Fibroblast of skin of right quadriceps (primary cell): ENCODE measurements at regions not wholly inside any gene's neighbourhood (a gene's known extent, or its start where the extent isn't known, plus 50 kb on each side); places are given as distances from the start of the nearest gene placed in this dataset.

ENCODE experiments used
- DNase-seq: peaks from one replicate; pipeline ENCODE4 v3.0.0-alpha.2; 2013

DNA sequence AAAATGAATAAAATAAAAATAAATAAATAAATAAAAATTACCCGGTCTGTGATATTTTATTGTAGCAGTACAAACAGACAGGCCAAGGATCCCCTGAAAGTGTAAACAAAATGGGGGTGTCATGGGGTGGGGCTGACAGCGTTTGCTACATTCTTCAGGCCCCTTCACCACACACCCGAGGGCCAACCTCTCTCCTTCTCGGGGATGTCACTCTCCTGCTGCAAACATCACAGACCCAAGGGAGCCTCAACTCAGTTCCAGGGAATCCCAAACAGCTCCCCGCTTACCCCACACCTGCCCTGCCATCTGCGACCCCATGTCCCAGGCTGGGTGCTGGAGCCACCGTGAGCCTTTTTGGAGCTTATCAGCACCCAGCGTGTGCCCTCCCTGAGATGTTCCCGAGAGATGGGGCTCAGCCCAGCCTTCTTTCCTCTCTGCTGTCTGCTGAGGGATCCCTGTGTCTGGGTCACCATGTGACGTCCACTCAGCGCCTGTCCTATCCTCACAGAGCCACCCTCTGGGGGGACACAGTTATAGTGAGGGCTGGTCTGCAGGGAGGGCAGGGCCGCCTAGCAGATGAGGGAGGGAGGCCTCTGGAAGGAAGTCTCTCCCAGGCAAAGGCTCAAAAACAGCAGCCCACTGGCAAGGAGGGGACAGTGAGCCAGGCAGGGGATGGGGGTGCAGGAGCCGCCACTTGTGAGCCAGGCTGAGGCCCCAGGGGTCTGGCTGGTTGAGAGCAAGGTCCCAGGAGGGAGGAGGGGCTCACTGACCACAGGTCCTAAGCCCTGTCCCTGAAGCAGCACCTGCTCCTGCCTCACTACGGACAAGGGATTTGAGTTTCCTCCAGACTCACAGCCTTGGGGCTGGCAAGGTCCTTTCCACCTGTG is 1041.6 kb downstream of the BRD1 start:
- DNase-seq, result no peak

- DNase-seq, result no peak
These were observed 1042.8 kb downstream of the BRD1 start for GRCh38 chr22:48784701-48785503.

- DNase-seq, result no peak
These were observed 1043.8 kb downstream of the BRD1 start for GRCh38 chr22:48783821-48784266.

- no peak for DNase-seq
These were observed 1044.7 kb downstream of the BRD1 start for GRCh38 chr22:48782811-48783511.

- DNase-seq, result no peak
These were observed 1045.3 kb downstream of the BRD1 start for GRCh38 chr22:48782326-48782725.

DNA sequence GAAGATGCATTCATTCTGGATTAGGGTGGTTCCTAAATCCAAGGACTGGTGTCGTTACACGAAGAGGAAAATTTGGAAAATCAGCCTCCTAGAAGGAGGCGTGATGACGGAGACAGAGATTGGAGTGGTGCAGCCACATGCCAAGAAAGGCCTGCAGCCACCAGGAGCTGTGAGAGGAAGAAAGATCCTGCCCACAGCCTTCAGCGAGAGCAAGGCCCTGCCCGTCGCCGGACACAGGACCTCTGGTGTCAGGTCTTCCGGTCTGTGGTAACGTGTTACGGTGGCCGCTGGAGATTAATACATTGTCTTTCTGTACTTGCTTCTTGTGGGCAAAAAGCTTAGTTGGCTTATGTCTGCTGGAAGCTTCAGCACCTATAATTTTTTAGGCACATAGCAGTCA is 1045.8 kb downstream of the BRD1 start:
- DNase-seq, result no peak

DNA sequence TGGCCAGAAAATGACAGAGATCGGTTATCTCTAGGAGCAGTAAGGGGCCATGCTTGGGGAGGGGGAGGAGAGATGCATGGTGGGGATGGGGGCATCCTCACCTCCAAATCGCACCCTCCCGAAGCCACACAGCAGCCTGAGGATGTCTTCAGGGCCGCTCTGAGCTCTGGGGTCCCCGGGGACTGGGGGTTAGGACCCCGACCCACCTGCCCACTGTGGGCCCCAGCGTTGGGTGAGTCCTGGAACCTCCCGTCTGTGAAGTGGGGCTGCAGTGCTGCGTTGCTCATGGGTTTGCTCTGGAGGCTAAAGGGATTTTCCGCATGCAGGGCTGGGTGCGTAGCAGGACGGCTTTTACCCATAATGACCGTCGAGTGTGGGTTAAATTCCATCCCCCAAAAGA is 1046.3 kb downstream of the BRD1 start:
- DNase-seq, result no peak

DNA sequence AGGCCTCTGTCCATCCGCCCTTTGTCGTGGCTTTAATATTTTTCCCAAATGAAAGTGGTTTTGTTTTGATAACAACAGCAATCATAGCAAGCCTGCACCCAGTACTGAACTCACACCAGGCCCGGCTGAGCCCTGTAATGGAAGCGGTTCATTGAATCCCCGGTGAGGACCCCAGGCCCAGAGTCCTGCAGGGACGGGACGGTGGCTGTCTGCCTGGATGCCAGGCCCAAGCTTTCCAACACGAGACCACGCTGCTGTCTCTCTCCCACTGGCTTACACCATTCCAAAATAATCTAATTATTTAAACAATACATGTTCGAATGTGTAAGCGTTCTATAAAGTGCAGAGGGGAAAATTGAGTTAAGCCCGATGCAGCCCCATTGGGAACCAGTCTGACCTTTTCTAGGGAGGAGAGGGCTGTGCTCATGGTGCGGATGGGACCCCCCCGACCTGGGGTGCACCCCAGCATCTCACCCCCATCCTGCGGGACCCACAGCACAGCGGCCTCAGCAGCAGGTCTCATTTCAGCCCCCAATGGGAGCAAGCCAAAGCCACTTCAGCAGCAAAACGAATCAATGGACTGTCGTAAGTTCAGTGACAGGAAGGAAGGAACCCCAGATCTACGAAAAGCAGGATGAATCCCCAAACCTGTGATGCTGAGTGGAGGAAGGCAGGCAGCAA is 1046.9 kb downstream of the BRD1 start:
- no peak for DNase-seq

GRCh38 chr22:48779661-48780596 is 1047.7 kb downstream of the BRD1 start:
- DNase-seq, result no peak

DNA sequence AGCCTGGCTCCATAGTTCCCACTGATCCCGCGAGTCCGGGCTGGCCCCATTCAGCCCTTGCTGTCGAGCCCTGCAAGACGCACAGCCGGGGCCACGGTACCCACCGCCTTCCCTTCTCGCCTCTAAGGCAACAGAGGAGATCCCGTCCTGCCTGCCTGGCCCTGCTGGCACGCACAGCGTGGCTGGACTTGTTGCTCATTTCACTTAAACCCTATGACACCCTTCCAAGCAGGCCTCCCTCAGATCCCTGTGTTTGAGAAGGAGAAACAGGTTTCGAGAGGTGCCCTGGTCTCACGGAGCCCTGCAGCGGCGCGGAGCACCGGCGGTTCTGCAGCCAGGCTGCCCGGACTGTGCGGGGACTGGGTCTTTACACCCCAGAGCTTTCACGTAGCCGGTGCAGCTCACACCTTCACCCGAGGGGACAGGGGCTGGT is 1048.4 kb downstream of the BRD1 start:
- DNase-seq, result no peak

- no peak for DNase-seq
These were observed 1049.1 kb downstream of the BRD1 start for GRCh38 chr22:48778308-48779195.

DNA sequence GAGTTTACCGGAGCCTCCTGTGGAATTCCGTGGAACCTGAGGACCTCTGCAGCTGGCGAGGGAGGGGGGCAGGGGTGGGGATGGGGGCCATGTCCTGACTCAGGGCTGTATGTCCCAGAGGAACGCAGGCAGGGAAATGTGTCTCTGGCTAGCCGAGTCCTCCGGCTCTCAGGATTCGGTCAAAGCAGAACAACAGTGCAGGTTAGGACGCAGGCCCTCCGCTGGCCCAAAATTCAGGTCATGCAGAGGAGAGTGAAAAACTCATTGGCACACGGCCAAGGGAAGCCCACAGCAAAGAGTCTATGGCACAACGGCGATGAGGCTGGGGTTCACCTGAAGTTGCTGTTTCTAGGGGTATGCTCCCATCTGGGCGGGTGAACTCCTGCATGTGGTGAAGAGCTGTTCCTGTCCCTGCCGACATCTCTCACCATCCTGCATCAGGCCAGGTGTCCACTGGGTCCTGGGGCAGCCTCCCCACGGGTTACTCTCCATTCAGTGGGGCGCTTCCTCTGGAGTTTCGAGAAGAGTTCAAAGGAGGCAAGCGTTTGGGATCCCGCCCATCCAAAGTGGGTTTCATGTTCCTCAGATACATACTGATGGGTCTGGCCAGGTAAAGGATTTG is 1055.3 kb downstream of the BRD1 start:
- DNase-seq, result no peak

DNA sequence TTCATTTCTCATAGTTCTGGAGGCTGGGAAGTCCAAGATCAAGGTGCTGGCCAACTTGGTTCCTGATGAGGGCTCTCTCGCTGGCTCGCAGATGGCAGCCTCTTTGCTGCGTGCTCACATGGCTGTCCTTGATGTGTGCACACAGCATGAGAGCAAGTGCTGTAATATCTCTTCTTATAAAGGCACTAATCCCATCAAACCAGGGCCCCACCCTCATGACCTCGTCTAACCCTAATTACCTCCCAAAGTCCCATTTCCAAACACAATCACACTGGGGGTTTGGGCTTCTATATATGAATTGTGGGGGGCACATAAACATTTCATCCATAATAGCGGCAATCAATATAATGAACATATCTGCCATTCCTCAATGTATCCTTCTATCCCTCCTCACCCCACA is 1062.1 kb downstream of the BRD1 start:
- DNase-seq, result no peak

DNA sequence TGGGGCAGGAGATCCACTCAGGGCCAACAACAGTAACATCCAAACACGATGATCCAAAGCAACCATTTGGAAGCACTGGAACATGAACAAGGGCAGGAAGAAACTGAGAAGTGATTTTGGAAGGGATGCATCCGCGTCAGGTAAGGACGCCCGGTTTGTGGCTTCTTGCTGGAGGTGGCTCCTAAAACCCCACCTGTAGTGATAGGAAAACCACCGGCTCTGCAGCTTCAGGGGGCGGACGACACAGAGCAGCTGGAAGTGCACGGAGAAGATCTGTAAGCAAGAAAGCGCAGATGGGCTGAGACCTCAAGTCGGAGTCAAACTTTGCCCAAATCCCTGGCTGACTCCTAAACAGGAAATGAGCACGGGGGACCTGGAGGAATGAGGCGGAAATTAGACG is 1066.1 kb downstream of the BRD1 start:
- no peak for DNase-seq

GRCh38 chr22:48760481-48761390 is 1066.9 kb downstream of the BRD1 start:
- no peak for DNase-seq

DNA sequence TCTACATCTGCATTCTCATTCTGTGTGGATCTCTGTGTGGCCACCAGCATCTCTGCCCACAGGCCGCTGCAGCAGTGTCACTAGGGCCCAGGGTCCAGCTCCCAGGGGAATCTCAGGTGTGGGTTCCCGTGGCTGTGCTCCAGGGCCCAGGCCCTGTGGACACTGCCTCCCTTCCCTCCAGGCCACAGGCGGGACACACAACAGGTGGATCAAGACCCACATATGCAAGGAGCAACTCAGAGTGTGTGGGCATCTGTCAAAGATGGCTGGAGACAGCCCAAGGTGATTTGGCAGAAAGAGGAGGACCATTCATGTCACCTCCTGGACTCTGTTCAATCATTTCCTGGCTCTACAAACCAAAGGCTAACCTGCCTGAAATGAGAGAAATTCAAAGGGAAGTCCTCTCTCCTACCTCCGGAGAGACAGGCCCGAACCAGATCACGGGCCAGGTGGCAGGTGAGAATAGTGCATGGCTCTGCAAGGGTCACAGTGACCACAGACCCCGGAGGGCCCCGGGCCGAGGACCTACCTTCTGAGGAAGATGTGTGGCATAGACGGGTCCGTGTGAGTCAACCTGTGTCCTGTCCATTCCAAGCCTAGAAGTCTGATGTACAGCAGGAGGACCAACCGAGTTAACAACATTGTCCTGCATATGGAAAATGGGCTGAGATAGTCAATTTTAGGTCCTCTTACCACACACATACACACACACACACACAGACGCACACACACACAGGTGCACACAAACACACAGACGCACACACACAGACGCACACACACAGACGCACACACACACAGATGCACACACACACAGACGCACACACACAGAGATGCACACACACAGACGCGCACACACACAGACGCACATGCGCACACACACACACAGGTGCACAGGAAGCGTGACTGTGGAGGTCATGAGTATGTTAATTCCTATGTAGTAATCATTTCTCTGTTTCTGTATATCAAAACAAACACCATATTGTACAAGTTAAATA is 1068.5 kb downstream of the BRD1 start:
- no peak for DNase-seq

DNA sequence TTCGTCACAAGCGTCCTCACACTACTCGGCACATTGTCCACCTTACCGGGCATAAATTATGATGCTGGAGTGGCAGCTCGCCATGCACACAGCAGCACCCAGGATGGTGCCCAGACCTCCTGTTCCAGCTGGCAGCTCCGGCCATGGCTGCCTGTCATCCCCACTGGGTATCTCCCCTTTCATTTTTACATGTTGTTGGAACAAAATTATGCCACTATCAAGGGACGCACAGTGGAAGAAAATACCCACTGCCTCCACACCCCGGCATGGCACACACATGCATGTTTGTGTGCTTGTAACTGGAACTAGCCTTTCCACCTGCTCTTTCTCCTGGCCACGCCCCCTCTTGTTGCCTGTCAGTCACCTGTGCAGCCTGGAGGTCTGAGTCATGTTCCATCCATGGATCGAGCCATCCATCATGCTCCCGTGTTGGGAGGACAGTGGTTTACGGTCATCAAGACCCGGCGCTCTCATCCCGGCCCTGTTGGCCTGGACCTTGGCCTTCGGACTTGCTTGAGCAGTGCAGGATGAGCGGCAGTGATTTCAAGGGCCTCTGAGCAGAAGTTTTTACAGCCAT is 1069.6 kb downstream of the BRD1 start:
- DNase-seq, result no peak
